ENCODE measurements at regions not wholly inside any gene's neighbourhood (a gene's known extent, or its start where the extent isn't known, plus 50 kb on each side); places are given as distances from the start of the nearest gene placed in this dataset.

DNA sequence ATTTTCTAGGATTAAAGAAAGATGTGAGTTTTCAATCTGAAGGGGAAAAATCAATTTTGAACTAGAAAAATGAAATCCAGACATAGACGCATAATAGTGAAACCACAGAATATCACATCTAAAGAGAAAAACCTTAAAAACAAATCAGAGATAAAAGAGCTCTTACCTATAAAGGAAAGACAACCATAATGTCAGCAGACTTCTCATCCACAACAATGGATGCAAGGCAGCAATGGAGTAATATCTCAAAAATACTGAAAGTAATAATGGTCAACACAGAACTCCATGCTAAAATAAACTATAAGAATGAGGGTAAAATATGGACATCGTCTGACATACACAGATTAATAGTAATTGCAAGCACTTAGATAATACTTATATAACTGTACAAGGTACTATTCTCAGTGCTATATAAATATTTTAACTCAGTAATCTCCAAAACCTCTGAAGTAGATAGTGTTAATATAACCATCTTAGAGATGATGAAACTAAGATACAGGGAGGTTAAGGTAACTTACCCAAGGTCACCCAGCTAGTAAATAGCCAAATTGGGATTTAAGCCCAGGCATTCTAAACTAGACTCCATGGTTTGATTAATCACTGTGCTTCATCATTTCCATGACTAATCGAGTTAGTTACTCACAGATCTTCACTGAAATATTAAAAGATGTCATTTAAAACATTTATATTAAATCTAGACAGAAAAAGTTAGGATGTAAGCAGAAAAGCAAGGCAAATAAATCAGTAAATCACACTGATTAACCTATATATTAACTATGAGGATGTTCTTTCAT lies 89.4 kb upstream of the SPTBN1 start:
- TF ChIP-seq EZH2phosphoT487 (conservative IDR thresholded peaks at IDR 0.05; ENCODE audit: low read length): no peak
- TF ChIP-seq, protein P1, sequence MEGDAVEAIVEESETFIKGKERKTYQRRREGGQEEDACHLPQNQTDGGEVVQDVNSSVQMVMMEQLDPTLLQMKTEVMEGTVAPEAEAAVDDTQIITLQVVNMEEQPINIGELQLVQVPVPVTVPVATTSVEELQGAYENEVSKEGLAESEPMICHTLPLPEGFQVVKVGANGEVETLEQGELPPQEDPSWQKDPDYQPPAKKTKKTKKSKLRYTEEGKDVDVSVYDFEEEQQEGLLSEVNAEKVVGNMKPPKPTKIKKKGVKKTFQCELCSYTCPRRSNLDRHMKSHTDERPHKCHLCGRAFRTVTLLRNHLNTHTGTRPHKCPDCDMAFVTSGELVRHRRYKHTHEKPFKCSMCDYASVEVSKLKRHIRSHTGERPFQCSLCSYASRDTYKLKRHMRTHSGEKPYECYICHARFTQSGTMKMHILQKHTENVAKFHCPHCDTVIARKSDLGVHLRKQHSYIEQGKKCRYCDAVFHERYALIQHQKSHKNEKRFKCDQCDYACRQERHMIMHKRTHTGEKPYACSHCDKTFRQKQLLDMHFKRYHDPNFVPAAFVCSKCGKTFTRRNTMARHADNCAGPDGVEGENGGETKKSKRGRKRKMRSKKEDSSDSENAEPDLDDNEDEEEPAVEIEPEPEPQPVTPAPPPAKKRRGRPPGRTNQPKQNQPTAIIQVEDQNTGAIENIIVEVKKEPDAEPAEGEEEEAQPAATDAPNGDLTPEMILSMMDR (IDR thresholded peaks at IDR 0.05; ENCODE audit: insufficient read depth, low read length, poor library complexity, severe bottlenecking): no peak
- Histone ChIP-seq H4K20me1 (ENCODE audit: low read depth, low read length) (no peaks in the 10 kb centered on the region), H2AFZ (ENCODE audit: low read depth, low read length, severe bottlenecking) (no peak overlapping the region), H3K27ac (ENCODE audit: low read depth, low read length) (no peak overlapping the region), H3K4me3 (ENCODE audit: insufficient read depth, low read length, poor library complexity, severe bottlenecking) (no peak overlapping the region), H3K9me2 (replicated peaks; ENCODE audit: insufficient read depth, low read length) (no peaks in the 10 kb centered on the region), H3K27me3 (ENCODE audit: low read length) (no peaks in the 10 kb centered on the region), H3K9me3 (ENCODE audit: insufficient read depth, low read length) (peaks cover 19% of the 10 kb centered on the region), H3F3A (ENCODE audit: insufficient read depth) (no peaks in the 10 kb centered on the region), H3K79me2 (ENCODE audit: insufficient read depth, low read length) (no peaks in the 10 kb centered on the region), H3K4me2 (ENCODE audit: low read depth, low read length, poor library complexity, severe bottlenecking) (no peak overlapping the region), H3K9ac (ENCODE audit: low read length) (no peak overlapping the region), H3K36me3 (ENCODE audit: low read length) (peaks cover 4% of the 10 kb centered on the region; the same call in 1 of the 2 replicates)

DNA sequence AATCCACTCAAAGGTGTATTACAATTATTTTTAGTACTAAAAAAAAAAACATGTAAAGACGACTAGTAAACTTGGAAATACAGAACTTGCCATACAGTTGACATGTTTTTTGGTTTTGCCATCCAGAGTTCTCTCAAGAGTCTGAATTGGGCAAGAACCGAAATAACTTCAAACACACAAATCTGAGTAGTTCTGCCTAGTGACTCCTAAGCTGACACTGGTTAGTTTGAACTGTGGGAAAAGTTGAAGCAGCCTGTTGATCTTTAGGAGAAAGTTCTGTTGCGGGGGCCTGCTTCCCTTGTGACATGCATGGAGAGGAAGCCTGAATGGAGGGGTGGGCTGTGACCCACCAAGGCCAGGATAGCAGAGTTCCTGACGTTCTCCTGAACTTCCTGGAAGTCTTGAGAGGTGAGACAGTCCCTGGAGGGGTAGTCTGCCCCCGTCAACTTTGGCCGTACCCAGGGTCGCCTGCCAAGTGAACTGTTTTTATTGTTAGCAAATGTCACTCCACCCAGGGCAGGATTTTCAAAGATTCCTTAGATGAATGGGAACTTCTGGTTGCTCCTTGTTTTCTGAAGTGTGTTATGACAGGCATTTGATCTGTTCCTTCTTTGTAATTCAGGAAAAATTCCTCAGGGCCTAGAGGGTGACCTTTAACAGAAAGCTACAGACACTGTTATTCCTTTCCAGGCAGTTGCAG lies 85.6 kb upstream of the SPTBN1 start:
- no peaks in the 10 kb centered on the region for H3K27me3 ChIP-seq (ENCODE audit: low read length)
- peaks cover 4% of the 10 kb centered on the region; the same call in 1 of the 2 replicates for H3K36me3 ChIP-seq (ENCODE audit: low read length)
- H3K4me2 ChIP-seq (ENCODE audit: low read depth, low read length, poor library complexity, severe bottlenecking): no peak overlapping the region
- H3K9ac ChIP-seq (ENCODE audit: low read length): no peak overlapping the region
- H3K4me3 ChIP-seq (ENCODE audit: insufficient read depth, low read length, poor library complexity, severe bottlenecking): no peak overlapping the region
- H3K27ac ChIP-seq (ENCODE audit: low read depth, low read length): no peak overlapping the region
- peaks cover 19% of the 10 kb centered on the region for H3K9me3 ChIP-seq (ENCODE audit: insufficient read depth, low read length)
- no peaks in the 10 kb centered on the region for H3K9me2 ChIP-seq (replicated peaks; ENCODE audit: insufficient read depth, low read length)
- H4K20me1 ChIP-seq (ENCODE audit: low read depth, low read length): no peaks in the 10 kb centered on the region
- H3F3A ChIP-seq (ENCODE audit: insufficient read depth): no peaks in the 10 kb centered on the region
- TF ChIP-seq EZH2phosphoT487 (conservative IDR thresholded peaks at IDR 0.05; ENCODE audit: low read length): no peak
- TF ChIP-seq, protein P1 (IDR thresholded peaks at IDR 0.05; ENCODE audit: insufficient read depth, low read length, poor library complexity, severe bottlenecking): no peak
- no peaks in the 10 kb centered on the region for H3K79me2 ChIP-seq (ENCODE audit: insufficient read depth, low read length)
- H2AFZ ChIP-seq (ENCODE audit: low read depth, low read length, severe bottlenecking): no peak overlapping the region

DNA sequence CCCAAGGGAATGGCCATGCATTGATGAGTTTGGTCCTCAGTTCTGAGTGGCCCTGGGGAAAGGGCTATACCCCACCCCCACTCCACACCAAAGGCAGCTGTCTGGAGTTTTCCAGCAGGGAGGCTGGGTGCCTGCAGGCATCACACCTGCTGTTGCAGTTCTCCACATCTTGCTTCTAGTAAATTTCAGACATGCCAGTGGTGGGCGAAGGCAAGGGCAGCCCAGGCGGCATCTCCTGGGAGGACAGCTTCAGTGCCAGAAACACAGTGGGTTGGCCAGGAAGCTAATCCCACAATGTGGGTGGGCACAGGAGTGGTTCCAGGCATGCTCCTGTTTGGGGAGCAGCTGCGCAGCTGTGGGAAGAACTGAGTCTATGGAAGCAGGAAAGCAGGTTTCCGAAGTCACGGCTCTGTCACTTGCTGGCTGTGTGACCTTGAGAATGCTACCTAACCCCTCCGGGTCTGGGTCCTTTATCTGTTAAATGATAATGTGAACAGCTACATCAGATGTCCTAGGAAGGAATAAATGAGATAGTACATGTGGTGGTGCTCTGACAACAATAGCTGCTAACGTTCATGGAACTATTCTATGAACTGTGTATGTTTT lies 84.6 kb upstream of the SPTBN1 start:
- H3F3A ChIP-seq (ENCODE audit: insufficient read depth): no peaks in the 10 kb centered on the region
- no peaks in the 10 kb centered on the region for H3K79me2 ChIP-seq (ENCODE audit: insufficient read depth, low read length)
- no peak overlapping the region for H3K4me2 ChIP-seq (ENCODE audit: low read depth, low read length, poor library complexity, severe bottlenecking)
- H4K20me1 ChIP-seq (ENCODE audit: low read depth, low read length): no peaks in the 10 kb centered on the region
- no peak overlapping the region for H2AFZ ChIP-seq (ENCODE audit: low read depth, low read length, severe bottlenecking)
- H3K27ac ChIP-seq (ENCODE audit: low read depth, low read length): no peak overlapping the region
- TF ChIP-seq, protein P1 (IDR thresholded peaks at IDR 0.05; ENCODE audit: insufficient read depth, low read length, poor library complexity, severe bottlenecking): no peak
- TF ChIP-seq EZH2phosphoT487 (conservative IDR thresholded peaks at IDR 0.05; ENCODE audit: low read length): no peak
- H3K4me3 ChIP-seq (ENCODE audit: insufficient read depth, low read length, poor library complexity, severe bottlenecking): no peak overlapping the region
- no peaks in the 10 kb centered on the region for H3K27me3 ChIP-seq (ENCODE audit: low read length)
- H3K9ac ChIP-seq (ENCODE audit: low read length): no peak overlapping the region
- no peaks in the 10 kb centered on the region for H3K9me2 ChIP-seq (replicated peaks; ENCODE audit: insufficient read depth, low read length)
- peaks cover 1% of the 10 kb centered on the region; the same call in 1 of the 2 replicates for H3K36me3 ChIP-seq (ENCODE audit: low read length)
- H3K9me3 ChIP-seq (ENCODE audit: insufficient read depth, low read length): peaks cover 13% of the 10 kb centered on the region

Data from SU-DHL-6 (cell line).